ENCODE measurements at regions not wholly inside any gene's neighbourhood (a gene's known extent, or its start where the extent isn't known, plus 50 kb on each side); places are given as distances from the start of the nearest gene placed in this dataset.

- WGBS, 2 donors = 86 to 93% methylated on average over 4 of the region's 4 CpGs
- no peak overlapping the region for H3K4me3 ChIP-seq (ENCODE audit: low read depth, poor library complexity, severe bottlenecking)
- TF ChIP-seq, protein P1, sequence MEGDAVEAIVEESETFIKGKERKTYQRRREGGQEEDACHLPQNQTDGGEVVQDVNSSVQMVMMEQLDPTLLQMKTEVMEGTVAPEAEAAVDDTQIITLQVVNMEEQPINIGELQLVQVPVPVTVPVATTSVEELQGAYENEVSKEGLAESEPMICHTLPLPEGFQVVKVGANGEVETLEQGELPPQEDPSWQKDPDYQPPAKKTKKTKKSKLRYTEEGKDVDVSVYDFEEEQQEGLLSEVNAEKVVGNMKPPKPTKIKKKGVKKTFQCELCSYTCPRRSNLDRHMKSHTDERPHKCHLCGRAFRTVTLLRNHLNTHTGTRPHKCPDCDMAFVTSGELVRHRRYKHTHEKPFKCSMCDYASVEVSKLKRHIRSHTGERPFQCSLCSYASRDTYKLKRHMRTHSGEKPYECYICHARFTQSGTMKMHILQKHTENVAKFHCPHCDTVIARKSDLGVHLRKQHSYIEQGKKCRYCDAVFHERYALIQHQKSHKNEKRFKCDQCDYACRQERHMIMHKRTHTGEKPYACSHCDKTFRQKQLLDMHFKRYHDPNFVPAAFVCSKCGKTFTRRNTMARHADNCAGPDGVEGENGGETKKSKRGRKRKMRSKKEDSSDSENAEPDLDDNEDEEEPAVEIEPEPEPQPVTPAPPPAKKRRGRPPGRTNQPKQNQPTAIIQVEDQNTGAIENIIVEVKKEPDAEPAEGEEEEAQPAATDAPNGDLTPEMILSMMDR (IDR thresholded peaks at IDR 0.05) = no peak
- TF ChIP-seq POLR2A (IDR thresholded peaks at IDR 0.05) = no peak
These were observed 207.9 kb upstream of the EYA4 start for GRCh38 chr6:133033263-133033662.

DNA sequence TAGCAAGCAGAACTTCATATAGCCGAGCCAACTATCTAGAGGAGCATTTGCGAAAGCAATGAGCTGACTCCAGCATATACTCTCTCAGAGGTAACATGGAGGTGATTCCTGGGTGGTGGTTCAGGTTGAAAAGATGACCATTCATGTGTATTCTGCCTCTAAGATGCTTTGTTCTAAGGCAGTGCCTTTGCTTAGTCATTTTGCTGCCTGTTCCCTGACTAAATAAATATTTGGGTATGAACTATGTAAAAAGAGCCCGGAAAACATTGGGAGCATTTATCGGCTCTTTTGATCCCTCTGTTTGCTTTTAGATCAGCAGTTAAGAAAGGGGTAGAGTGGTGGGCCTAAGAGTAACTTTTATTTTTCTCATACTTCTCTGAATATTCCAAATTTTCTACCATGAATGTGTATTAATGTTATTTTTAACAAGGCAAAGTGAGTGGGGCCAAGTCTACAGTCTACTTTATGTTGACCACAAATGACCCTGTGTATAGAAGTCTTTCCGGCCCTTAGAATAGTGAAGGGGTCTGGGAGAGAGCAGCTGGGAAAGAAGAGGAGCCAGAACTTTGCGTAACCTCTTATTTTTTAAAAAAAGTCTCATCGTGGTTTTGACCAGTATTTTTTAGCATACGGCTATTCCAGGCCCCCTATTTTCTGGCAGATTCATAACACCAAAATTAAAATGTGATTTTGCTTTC lies 206.5 kb upstream of the EYA4 start:
- DNase-seq (ENCODE audit: low spot score in 2 of 2) = no peak
- TF ChIP-seq POLR2A (IDR thresholded peaks at IDR 0.05) = no peak
- TF ChIP-seq, protein P1 (IDR thresholded peaks at IDR 0.05) = no peak
- intact Hi-C loops (cut with DNase I; ENCODE audit: low total_unique reads) = no loop called here
- no peak overlapping the region for H3K4me3 ChIP-seq (ENCODE audit: low read depth, poor library complexity, severe bottlenecking)
- WGBS, 2 donors = 90 to 92% methylated on average over 8 of the region's 8 CpGs

More at GRCh38 chr6:133033263-133033662, 207.9 kb upstream of the EYA4 start:
- intact Hi-C loops (cut with DNase I; ENCODE audit: low total_unique reads) = no loop called here
- no peak for DNase-seq (ENCODE audit: low spot score in 2 of 2)

DNA sequence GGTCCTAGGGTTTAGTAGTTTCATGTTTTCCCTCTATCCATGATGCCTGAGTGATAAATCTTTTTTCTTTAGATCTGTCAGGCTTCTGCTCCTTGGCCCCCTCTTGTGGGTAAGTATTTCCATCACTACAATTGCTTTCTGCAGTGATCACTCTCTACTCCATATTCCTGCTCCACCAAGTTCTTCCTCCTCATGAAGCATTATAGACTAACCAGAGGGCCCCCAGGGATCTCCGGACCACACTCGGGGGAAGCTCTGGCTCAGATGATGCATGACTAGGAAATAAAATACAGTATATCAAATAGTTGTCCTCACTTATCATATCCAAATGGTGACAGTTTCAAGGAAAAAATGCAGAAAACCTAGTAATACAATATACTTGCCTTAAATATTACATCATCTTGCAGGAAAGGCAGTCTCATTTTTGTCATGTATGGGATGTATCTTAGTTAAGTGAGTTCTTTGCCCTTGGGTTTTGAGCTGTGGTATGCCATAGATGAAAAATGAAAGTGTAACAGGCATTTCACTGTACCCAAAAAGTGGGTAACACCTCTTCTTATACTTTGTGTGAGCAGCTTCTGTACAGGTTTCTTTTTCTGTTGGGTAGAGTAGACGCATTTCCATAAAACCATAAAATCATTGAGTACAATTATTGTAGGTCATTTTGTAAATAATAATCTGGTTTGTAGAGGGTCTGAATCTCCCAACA lies 200.9 kb upstream of the EYA4 start:
- TF ChIP-seq, protein P1 (IDR thresholded peaks at IDR 0.05) = no peak
- TF ChIP-seq POLR2A (IDR thresholded peaks at IDR 0.05) = no peak
- intact Hi-C loops (cut with DNase I; ENCODE audit: low total_unique reads) = no loop called here
- DNase-seq (ENCODE audit: low spot score in 2 of 2) = no peak
- 74 to 77% methylated on average over 3 of the region's 3 CpGs for WGBS, 2 donors
- H3K4me3 ChIP-seq (ENCODE audit: low read depth, poor library complexity, severe bottlenecking) = no peak overlapping the region

DNA sequence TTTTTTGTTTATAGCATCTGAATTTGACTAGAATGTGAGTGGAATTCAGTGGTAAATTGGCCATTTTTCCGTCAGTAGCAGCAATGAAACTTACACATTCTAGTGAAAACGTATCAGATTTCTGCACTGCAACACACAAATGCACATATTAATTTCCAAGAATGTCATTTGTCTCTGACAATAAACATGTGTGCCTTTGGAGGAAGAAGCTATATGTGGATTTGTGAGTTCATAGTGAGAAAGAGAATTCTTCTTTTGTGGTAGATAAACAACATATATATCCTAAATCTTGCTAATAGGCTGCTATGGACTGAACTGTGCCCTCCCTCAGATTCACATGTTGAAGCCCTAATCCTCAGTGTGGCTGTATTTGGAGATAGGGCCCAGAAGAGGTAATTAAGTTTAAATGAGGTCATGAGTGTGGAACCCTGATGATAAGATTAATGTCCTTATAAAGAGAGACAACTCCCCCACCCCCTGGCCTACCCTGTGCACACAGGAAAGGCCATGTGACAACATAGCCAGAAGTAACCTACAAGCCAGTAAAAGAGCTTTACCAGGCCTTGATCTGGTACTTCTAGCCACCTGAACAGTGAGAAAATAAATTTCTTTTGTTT lies 200.2 kb upstream of the EYA4 start:
- no peak overlapping the region for H3K4me3 ChIP-seq (ENCODE audit: low read depth, poor library complexity, severe bottlenecking)
- no peak for TF ChIP-seq POLR2A (IDR thresholded peaks at IDR 0.05)
- TF ChIP-seq, protein P1 (IDR thresholded peaks at IDR 0.05) = no peak
- intact Hi-C loops (cut with DNase I; ENCODE audit: low total_unique reads) = no loop called here
- 74 to 87% methylated on average over 2 of the region's 2 CpGs for WGBS, 2 donors
- no peak for DNase-seq (ENCODE audit: low spot score in 2 of 2)

DNA sequence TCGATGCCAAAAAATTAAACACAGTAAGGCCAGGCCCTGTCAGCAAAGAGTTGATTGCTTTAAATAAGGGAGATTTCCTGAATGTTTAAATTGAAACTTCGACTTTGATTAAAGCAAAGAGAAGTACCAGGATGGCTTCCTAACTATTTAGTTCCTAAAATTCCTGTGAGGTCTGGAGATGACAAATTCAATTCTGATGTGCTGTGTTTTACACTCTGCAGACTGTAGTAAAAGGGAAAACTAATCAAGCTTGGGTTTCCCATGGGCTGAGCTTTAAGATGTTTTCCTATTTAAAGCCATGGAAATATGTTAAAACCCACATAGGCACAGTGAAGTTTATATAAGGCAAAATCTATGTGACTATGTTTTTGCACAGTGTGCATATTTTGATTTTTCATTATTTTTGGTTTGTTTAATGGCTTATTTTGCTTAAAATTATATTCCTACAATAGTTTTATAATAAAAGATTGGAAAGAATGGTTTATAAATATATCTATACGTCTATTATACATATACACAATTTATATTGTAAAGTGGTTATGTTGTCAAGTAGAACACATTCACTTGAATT lies 198.5 kb upstream of the EYA4 start:
- no peak for DNase-seq (ENCODE audit: low spot score in 2 of 2)
- H3K4me3 ChIP-seq (ENCODE audit: low read depth, poor library complexity, severe bottlenecking) = no peak overlapping the region
- no peak for TF ChIP-seq POLR2A (IDR thresholded peaks at IDR 0.05)
- TF ChIP-seq, protein P1 (IDR thresholded peaks at IDR 0.05) = no peak
- intact Hi-C loops (cut with DNase I; ENCODE audit: low total_unique reads) = no loop called here
- 73 to 80% methylated on average over 3 of the region's 3 CpGs for WGBS, 2 donors
